ENCODE measurements at regions not wholly inside any gene's neighbourhood (a gene's known extent, or its start where the extent isn't known, plus 50 kb on each side); places are given as distances from the start of the nearest gene placed in this dataset.

GRCh38 chr15:69593981-69594966 is 141.7 kb downstream of the RPLP1 start:
- Mint-ChIP-seq H3K4me3 (no peak overlapping the region), H3K36me3 (ENCODE audit: low read depth) (no peaks in the 10 kb centered on the region), H3K9me3 (peaks cover 7% of the 10 kb centered on the region), H3K27me3 (ENCODE audit: insufficient read depth) (peaks cover 68% of the 10 kb centered on the region), H3K4me1 (peaks cover 47% of the 10 kb centered on the region), H3K27ac (peak overlapping the region; percentile 92)
- peaks cover 27% of the 10 kb centered on the region for H3K4me1 ChIP-seq (ENCODE audit: control insufficient read depth, insufficient read depth, low read length)
- peaks cover 50% of the 10 kb centered on the region for H3K27me3 ChIP-seq (ENCODE audit: control insufficient read depth, insufficient read depth, low read length, poor library complexity, severe bottlenecking)
- no peaks in the 10 kb centered on the region for H3K36me3 ChIP-seq (ENCODE audit: control insufficient read depth, insufficient read depth, low read length)
- H3K4me3 ChIP-seq (ENCODE audit: low read length): no peak overlapping the region
- no peak overlapping the region for H3K9ac ChIP-seq (ENCODE audit: extremely low read depth, low read length, poor library complexity, severe bottlenecking)
- H3K27ac ChIP-seq (ENCODE audit: low read depth, low read length): no peak overlapping the region
- 52 to 68% methylated on average over 19 to 24 of the region's 24 CpGs for WGBS, 2 experiments (ENCODE audit: insufficient coverage in 1 of 2, insufficient read length in 1 of 2)
- TF ChIP-seq CTCF (conservative IDR thresholded peaks at IDR 0.05): no peak
- DNase-seq: peak; percentile 81
- peaks cover 8% of the 10 kb centered on the region for H3K9me3 ChIP-seq (ENCODE audit: control insufficient read depth, low read length)

- Mint-ChIP-seq H3K27me3 (ENCODE audit: insufficient read depth) (peaks cover 68% of the 10 kb centered on the region), H3K27ac (peak overlapping the region; percentile 92), H3K9me3 (peaks cover 7% of the 10 kb centered on the region), H3K4me1 (peaks cover 51% of the 10 kb centered on the region), H3K4me3 (no peak overlapping the region), H3K36me3 (ENCODE audit: low read depth) (no peaks in the 10 kb centered on the region)
- Histone ChIP-seq H3K9me3 (ENCODE audit: control insufficient read depth, low read length) (peaks cover 8% of the 10 kb centered on the region), H3K27ac (ENCODE audit: low read depth, low read length) (no peak overlapping the region), H3K36me3 (ENCODE audit: control insufficient read depth, insufficient read depth, low read length) (no peaks in the 10 kb centered on the region), H3K9ac (ENCODE audit: extremely low read depth, low read length, poor library complexity, severe bottlenecking) (no peak overlapping the region), H3K4me1 (ENCODE audit: control insufficient read depth, insufficient read depth, low read length) (peaks cover 27% of the 10 kb centered on the region), H3K4me3 (ENCODE audit: low read length) (no peak overlapping the region), H3K27me3 (ENCODE audit: control insufficient read depth, insufficient read depth, low read length, poor library complexity, severe bottlenecking) (peaks cover 50% of the 10 kb centered on the region)
- peak; percentile 29 for TF ChIP-seq CTCF (conservative IDR thresholded peaks at IDR 0.05)
- no peak for DNase-seq
- 55 to 78% methylated on average over 7 to 10 of the region's 10 CpGs for WGBS, 2 experiments (ENCODE audit: insufficient coverage in 1 of 2, insufficient read length in 1 of 2)
Measured at GRCh38 chr15:69595009-69595791, 142.6 kb downstream of the RPLP1 start.

- H3K27me3 ChIP-seq (ENCODE audit: control insufficient read depth, insufficient read depth, low read length, poor library complexity, severe bottlenecking): peaks cover 62% of the 10 kb centered on the region
- H3K4me1 ChIP-seq (ENCODE audit: control insufficient read depth, insufficient read depth, low read length): peaks cover 27% of the 10 kb centered on the region
- H3K36me3 ChIP-seq (ENCODE audit: control insufficient read depth, insufficient read depth, low read length): no peaks in the 10 kb centered on the region
- H3K9me3 ChIP-seq (ENCODE audit: control insufficient read depth, low read length): peaks cover 8% of the 10 kb centered on the region
- TF ChIP-seq CTCF (conservative IDR thresholded peaks at IDR 0.05): no peak
- H3K27ac ChIP-seq (ENCODE audit: low read depth, low read length): no peak overlapping the region
- Mint-ChIP-seq H3K4me1 (peaks cover 36% of the 10 kb centered on the region), H3K27me3 (ENCODE audit: insufficient read depth) (peaks cover 75% of the 10 kb centered on the region), H3K4me3 (no peak overlapping the region), H3K27ac (no peak overlapping the region), H3K36me3 (ENCODE audit: low read depth) (no peaks in the 10 kb centered on the region), H3K9me3 (peaks cover 7% of the 10 kb centered on the region)
- WGBS, 2 experiments (ENCODE audit: insufficient coverage in 1 of 2, insufficient read length in 1 of 2): 90 to 94% methylated on average over 3 to 4 of the region's 4 CpGs
- no peak overlapping the region for H3K9ac ChIP-seq (ENCODE audit: extremely low read depth, low read length, poor library complexity, severe bottlenecking)
- no peak overlapping the region for H3K4me3 ChIP-seq (ENCODE audit: low read length)
- no peak for DNase-seq
Measured at GRCh38 chr15:69597061-69597592, 144.5 kb downstream of the RPLP1 start.

All from endodermal cell (in vitro differentiated cells).